Thyroid gland (tissue), 4 donors: ENCODE measurements at regions not wholly inside any gene's neighbourhood (a gene's known extent, or its start where the extent isn't known, plus 50 kb on each side); places are given as distances from the start of the nearest gene placed in this dataset.

ENCODE experiments used
- DNase-seq, 2 donors: peaks; one replicate each; pipeline ENCODE4 v3.0.0-alpha.2; 2019
- H3K27ac ChIP-seq, 3 donors: fragments of 200-600 bp; sonication (generic); 1 replicate in 2 of 3; 2 replicates in 1 of 3; pipeline ENCODE4 v1.5.1; 2016 to 2019; ENCODE audit warnings: mild to moderate bottlenecking in 1 of 3, moderate library complexity in 1 of 3
- H3K27me3 ChIP-seq: fragments of 200-600 bp; sonication (generic); one replicate; pipeline ENCODE4 v1.5.1; 2019
- H3K36me3 ChIP-seq, 2 donors: fragments of 200-600 bp; sonication (generic); one replicate each; pipeline ENCODE4 v1.5.1; 2016 to 2019
- H3K4me1 ChIP-seq, 2 donors: fragments of 200-600 bp; sonication (generic); one replicate each; pipeline ENCODE4 v1.5.1; 2017 to 2019
- H3K4me3 ChIP-seq, 3 donors: fragments of 200-600 bp; sonication (generic); replicated peaks in 1 of 3; 1 replicate in 2 of 3; 2 replicates in 1 of 3; pipeline ENCODE4 v1.5.1; 2016; ENCODE audit warnings: mild to moderate bottlenecking in 1 of 3
- H3K9me3 ChIP-seq: fragments of 200-600 bp; sonication (generic); one replicate; pipeline ENCODE4 v1.5.1; 2017
- POLR2A ChIP-seq, 2 donors: fragments of 450-650 bp; IDR thresholded peaks; one replicate each; pipeline ENCODE4 v1.6.1; 2017; ENCODE audit warnings: antibody characterized with exemption in 2 of 2, mild to moderate bottlenecking in 2 of 2, moderate library complexity in 1 of 2
- WGBS, 2 donors: methylation state at CpG; one replicate each; pipeline ENCODE4 v1.1.5; 2017; 5-methylcytosine and 5-hydroxymethylcytosine counted together
- intact Hi-C: fragments of 100-400 bp; cut with DNase I; formaldehyde crosslinking; loops from one replicate; pipeline ENCODE4 v1.15.1; 2023
- TF ChIP-seq, protein P1 (sequence below), 6 experiments: fragments of 200-600 bp in 3 of 6; fragments of 450-650 bp in 3 of 6; sonication (generic) in 3 of 6; IDR thresholded peaks; one replicate each; pipeline ENCODE4 v1.5.1; 2016 to 2019; ENCODE audit warnings: antibody characterized with exemption in 6 of 6, mild to moderate bottlenecking in 2 of 6, inconsistent platforms in 1 of 6, moderate library complexity in 1 of 6

- intact Hi-C loops, result no loop called here
- no peak for TF ChIP-seq POLR2A (IDR thresholded peaks at IDR 0.05)
- TF ChIP-seq, protein P1, sequence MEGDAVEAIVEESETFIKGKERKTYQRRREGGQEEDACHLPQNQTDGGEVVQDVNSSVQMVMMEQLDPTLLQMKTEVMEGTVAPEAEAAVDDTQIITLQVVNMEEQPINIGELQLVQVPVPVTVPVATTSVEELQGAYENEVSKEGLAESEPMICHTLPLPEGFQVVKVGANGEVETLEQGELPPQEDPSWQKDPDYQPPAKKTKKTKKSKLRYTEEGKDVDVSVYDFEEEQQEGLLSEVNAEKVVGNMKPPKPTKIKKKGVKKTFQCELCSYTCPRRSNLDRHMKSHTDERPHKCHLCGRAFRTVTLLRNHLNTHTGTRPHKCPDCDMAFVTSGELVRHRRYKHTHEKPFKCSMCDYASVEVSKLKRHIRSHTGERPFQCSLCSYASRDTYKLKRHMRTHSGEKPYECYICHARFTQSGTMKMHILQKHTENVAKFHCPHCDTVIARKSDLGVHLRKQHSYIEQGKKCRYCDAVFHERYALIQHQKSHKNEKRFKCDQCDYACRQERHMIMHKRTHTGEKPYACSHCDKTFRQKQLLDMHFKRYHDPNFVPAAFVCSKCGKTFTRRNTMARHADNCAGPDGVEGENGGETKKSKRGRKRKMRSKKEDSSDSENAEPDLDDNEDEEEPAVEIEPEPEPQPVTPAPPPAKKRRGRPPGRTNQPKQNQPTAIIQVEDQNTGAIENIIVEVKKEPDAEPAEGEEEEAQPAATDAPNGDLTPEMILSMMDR (IDR thresholded peaks at IDR 0.05), result no peak
- Histone ChIP-seq H3K4me1 (no peaks in the 10 kb centered on the region), H3K36me3 (no peaks in the 10 kb centered on the region), H3K27ac (no peak overlapping the region), H3K4me3 (no peak overlapping the region), H3K27me3 (no peaks in the 10 kb centered on the region), H3K9me3 (no peaks in the 10 kb centered on the region)
- no peak for DNase-seq
Observed at GRCh38 chr5:105573575-105573974, 2011.0 kb upstream of the NUDT12 start.

DNA sequence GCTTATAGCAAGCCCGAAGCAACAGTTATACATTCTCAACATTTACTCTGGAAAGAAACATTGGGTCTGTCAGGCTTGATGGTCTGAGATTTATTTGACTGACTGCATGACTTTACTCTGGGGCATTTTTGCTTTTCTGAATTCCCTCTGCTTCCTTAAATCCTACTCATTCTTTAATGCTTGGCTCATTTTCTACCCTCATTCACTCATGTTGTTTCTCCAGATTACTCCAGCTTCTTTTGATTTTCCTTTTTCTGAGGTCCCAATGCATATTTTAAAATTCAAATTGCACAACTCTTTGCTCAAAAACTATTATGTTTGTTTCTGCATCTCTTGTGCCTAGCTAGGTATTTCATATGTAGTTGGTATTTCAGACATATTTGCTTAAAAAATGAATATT is 2002.9 kb upstream of the NUDT12 start:
- Histone ChIP-seq H3K27ac (no peak overlapping the region), H3K27me3 (no peaks in the 10 kb centered on the region), H3K4me3 (no peak overlapping the region), H3K9me3 (no peaks in the 10 kb centered on the region), H3K4me1 (no peaks in the 10 kb centered on the region), H3K36me3 (no peaks in the 10 kb centered on the region)
- intact Hi-C loops, result no loop called here
- DNase-seq, result no peak
- no peak for TF ChIP-seq POLR2A (IDR thresholded peaks at IDR 0.05)
- TF ChIP-seq, protein P1 (IDR thresholded peaks at IDR 0.05), result no peak
- WGBS, 2 donors, result 80 to 85% methylated on average over 1 of the region's 1 CpG

- H3K4me3 ChIP-seq, result no peak overlapping the region
Observed at GRCh38 chr5:105563842-105564241, 2001.3 kb upstream of the NUDT12 start.

GRCh38 chr5:105554568-105555169 is 1992.1 kb upstream of the NUDT12 start:
- Histone ChIP-seq H3K9me3 (no peaks in the 10 kb centered on the region), H3K27me3 (no peaks in the 10 kb centered on the region), H3K4me1 (no peaks in the 10 kb centered on the region), H3K36me3 (no peaks in the 10 kb centered on the region), H3K4me3 (no peak overlapping the region), H3K27ac (no peak overlapping the region)
- TF ChIP-seq, protein P1 (IDR thresholded peaks at IDR 0.05), result no peak
- TF ChIP-seq POLR2A (IDR thresholded peaks at IDR 0.05), result no peak
- WGBS, 2 donors, result 92% methylated on average over 4 of the region's 4 CpGs
- DNase-seq, result no peak
- intact Hi-C loops, result no loop called here

More at GRCh38 chr5:105563842-105564241, 2001.3 kb upstream of the NUDT12 start:
- intact Hi-C loops, result no loop called here
- TF ChIP-seq, protein P1 (IDR thresholded peaks at IDR 0.05), result no peak
- TF ChIP-seq POLR2A (IDR thresholded peaks at IDR 0.05), result no peak
- Histone ChIP-seq H3K27ac (no peak overlapping the region), H3K36me3 (no peaks in the 10 kb centered on the region), H3K9me3 (no peaks in the 10 kb centered on the region), H3K4me1 (no peaks in the 10 kb centered on the region), H3K27me3 (no peaks in the 10 kb centered on the region)
- 93 to 94% methylated on average over 8 of the region's 8 CpGs for WGBS, 2 donors
- DNase-seq, result no peak

DNA sequence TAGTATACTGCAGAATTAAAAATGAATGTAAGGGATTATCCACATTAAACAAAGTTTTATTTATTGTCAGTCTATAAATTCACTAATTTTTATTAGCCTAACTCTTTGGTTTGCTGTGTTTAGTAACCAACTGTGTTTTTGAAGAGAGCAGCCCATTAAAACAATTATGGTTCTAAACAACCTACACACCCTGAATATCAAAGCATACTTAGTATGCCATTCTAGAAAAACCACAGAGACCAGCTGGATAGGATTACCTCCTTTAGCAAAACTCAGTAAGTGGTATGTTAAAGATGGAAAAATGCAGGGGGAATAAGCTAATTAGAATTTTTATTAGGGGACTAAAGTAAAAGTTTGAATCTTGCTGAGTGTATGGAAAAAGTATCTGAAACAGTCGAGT is 1981.7 kb upstream of the NUDT12 start:
- H3K9me3 ChIP-seq, result no peaks in the 10 kb centered on the region
- 79 to 82% methylated on average over 1 of the region's 1 CpG for WGBS, 2 donors
- no peaks in the 10 kb centered on the region for H3K27me3 ChIP-seq
- intact Hi-C loops, result no loop called here
- H3K36me3 ChIP-seq, result no peaks in the 10 kb centered on the region
- no peak for TF ChIP-seq POLR2A (IDR thresholded peaks at IDR 0.05)
- TF ChIP-seq, protein P1 (IDR thresholded peaks at IDR 0.05), result no peak
- H3K4me1 ChIP-seq, result no peaks in the 10 kb centered on the region
- DNase-seq, result no peak
- no peak overlapping the region for H3K4me3 ChIP-seq
- H3K27ac ChIP-seq, result no peak overlapping the region
